AG10803 (cell line): ENCODE measurements at regions not wholly inside any gene's neighbourhood (a gene's known extent, or its start where the extent isn't known, plus 50 kb on each side); places are given as distances from the start of the nearest gene placed in this dataset.

ENCODE experiments used
- DNase-seq: peaks from one replicate; pipeline ENCODE4 v3.0.0; 2010; ENCODE audit warnings: low read depth
- H3K4me3 ChIP-seq: 2 replicates; pipeline ENCODE4 v1.5.1; 2011; ENCODE audit warnings: mild to moderate bottlenecking, low read length, control low read depth
- TF ChIP-seq, protein P1 (sequence below): conservative IDR thresholded peaks from 2 replicates; pipeline ENCODE4 v1.5.1; 2011; ENCODE audit warnings: mild to moderate bottlenecking, low read length, control low read depth, inconsistent platforms

DNA sequence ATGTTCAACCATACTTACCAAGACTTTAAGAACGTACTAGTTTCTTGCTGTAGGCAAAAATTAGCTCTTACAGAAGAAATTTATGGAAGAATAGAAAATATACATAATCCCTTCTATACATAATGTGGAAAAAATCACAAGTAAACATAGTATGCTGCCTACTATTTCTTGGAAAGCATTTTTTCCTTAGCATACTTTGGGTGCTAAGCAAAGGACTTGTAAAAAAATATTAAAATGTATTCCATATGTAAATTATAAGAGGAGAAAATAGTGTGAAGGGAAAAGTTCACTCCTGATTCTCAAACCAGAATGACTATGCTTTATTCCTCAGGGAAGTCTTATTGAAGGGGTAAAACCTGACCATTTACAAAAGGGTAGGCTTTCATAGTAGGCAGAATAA is 243.8 kb upstream of the VLDLR start:
- TF ChIP-seq, protein P1, sequence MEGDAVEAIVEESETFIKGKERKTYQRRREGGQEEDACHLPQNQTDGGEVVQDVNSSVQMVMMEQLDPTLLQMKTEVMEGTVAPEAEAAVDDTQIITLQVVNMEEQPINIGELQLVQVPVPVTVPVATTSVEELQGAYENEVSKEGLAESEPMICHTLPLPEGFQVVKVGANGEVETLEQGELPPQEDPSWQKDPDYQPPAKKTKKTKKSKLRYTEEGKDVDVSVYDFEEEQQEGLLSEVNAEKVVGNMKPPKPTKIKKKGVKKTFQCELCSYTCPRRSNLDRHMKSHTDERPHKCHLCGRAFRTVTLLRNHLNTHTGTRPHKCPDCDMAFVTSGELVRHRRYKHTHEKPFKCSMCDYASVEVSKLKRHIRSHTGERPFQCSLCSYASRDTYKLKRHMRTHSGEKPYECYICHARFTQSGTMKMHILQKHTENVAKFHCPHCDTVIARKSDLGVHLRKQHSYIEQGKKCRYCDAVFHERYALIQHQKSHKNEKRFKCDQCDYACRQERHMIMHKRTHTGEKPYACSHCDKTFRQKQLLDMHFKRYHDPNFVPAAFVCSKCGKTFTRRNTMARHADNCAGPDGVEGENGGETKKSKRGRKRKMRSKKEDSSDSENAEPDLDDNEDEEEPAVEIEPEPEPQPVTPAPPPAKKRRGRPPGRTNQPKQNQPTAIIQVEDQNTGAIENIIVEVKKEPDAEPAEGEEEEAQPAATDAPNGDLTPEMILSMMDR: no peak
- DNase-seq: no peak
- no peak overlapping the region for H3K4me3 ChIP-seq

DNA sequence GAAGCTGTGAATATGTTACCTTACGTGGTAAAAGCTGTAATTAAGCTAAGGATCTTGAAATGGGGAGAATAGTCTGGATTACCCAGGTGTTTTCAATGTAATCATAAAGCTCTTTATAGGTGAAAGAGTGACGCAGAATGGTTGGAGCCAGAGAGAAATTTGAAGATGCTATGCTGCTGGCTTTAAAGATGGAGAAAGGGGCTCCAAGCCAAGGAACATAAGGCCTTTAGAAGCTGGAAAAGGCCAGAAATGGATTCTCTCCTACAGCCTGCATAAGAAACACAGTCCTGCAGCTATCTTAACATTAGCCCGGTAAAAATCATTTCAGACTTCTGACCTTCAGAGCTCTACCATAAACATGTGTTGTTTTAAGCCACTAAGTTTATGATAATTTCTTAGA is 243.3 kb upstream of the VLDLR start:
- no peak for DNase-seq
- no peak overlapping the region for H3K4me3 ChIP-seq
- TF ChIP-seq, protein P1: no peak

DNA sequence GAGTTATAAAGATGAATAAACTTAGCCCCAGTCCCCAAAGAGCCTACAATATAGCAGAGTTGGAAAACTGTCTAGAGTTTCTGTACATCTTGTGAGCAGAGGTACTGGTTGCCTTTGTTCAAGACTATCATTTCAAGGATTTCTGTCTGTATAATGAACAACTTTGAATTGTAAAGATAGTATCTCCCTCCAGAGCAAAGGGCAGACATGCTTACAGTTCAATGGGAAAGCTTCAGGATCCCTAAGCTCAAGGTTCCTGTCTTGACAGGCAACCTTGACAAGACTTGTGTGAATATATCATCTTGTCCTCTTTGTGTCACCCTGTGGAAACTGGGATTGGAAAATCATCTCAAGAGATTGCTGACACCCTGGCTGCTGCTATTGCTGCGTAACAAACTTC is 242.8 kb upstream of the VLDLR start:
- H3K4me3 ChIP-seq: no peak overlapping the region
- TF ChIP-seq, protein P1: no peak
- no peak for DNase-seq

DNA sequence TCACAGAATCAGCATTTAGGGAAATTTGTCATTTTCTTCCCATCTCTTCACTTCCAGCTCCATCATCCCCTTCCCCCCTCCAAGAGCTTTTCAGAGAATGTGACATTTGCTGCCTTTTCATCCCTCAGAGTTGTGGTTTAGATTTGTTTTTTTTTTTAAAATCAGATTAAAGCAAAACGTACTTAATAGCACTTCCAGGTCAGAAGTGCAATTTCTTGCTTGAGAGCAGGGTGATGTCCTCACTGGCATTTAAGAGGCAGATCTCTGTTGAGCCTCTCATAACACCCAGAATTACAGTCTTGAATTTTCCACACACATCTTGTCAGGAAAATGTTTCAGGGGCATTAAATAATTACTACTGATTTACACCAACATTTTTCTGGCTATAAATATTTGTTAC is 236.8 kb upstream of the VLDLR start:
- no peak for DNase-seq
- H3K4me3 ChIP-seq: no peak overlapping the region
- TF ChIP-seq, protein P1: no peak

DNA sequence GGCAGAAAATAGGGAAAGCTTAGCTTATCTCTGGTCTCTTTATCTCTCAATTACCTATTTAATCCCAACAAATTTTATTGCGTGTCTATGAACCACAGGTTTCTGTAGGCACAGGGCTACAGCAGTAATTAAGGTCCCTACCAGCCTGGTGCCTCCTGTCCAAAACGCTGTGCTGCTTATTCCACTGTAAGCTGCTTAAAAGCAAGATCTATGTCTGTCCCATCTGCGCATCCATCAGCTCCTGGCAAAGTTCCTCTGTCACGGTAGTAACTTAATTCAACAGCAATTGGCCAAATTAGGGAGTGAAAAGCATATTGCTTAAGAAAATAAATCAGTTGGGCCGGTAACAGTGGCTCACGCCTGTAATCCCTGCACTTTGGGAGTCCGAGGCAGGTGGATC is 235.8 kb upstream of the VLDLR start:
- TF ChIP-seq, protein P1: no peak
- no peak overlapping the region for H3K4me3 ChIP-seq
- no peak for DNase-seq

DNA sequence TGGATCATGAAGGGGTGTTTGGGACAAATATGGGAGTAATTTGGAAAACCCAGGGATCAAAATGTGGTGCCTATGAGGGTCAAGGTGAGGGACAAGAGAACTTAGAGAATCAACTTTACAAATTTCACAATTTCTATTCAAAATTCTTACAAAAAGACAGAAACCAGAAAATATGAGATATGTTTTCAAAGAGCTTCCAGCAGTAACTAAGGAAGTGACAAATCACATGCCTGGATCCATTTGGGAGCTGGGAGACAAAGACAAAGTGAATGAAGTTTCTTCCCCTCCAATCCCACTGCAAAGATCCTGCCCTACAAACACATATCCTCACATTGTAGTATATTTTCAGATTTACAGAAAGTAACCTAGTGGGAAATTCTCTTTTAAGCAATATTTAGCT is 235.0 kb upstream of the VLDLR start:
- H3K4me3 ChIP-seq: no peak overlapping the region
- no peak for DNase-seq
- TF ChIP-seq, protein P1: no peak

DNA sequence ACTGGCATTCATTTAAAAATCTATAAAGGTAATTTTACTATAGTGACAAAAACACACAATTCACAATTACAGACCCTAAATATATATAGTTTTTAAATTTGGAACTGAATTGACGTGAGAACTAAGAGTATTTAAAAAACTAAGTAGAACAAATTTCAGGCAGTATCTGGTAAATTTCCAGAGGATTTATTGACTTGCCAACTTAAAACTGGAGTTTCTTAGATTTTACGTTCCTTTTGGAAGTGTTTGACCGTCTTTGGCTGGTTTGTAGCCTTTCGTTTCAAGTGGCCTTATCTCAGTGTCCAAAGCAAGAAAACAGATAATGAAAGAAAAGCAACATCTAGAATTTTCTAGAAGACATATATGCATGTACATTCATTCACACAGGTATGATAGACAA is 234.4 kb upstream of the VLDLR start:
- no peak for DNase-seq
- TF ChIP-seq, protein P1: no peak
- no peak overlapping the region for H3K4me3 ChIP-seq
